Small intestine (tissue), 7 donors: ENCODE measurements at regions not wholly inside any gene's neighbourhood (a gene's known extent, or its start where the extent isn't known, plus 50 kb on each side); places are given as distances from the start of the nearest gene placed in this dataset.
"Not testable (repeated sequence)": the region's sequence is repeated elsewhere in the genome, so short reads cannot be mapped to it uniquely, and the experiment has no call there.

Experiments
- DNase-seq, 2 donors: peaks; one replicate each; pipeline versions ENCODE4 v3.0.0 to v3.0.0-alpha.2; 2013
- FAIRE-seq: peaks from 2 replicates; lab custom pipeline; 2012; peaks lifted over from hg19 to GRCh38; lab: Jason Lieb, UNC
- H3K27ac ChIP-seq, 3 donors: one replicate each; pipeline ENCODE4 v1.5.1; 2013; ENCODE audit warnings: low read length in 2 of 3, mild to moderate bottlenecking in 2 of 3, control low read depth in 1 of 3, inconsistent platforms in 1 of 3, low read depth in 1 of 3, moderate library complexity in 1 of 3
- H3K27me3 ChIP-seq, 3 donors: one replicate each; pipeline ENCODE4 v1.6.1; 2013; ENCODE audit warnings: low read length in 3 of 3, inconsistent platforms in 1 of 3; ENCODE audit not compliant: control insufficient read depth in 3 of 3, insufficient read depth in 3 of 3
- H3K36me3 ChIP-seq, 3 donors: one replicate each; pipeline ENCODE4 v1.6.1; 2013; ENCODE audit warnings: low read length in 3 of 3, inconsistent platforms in 1 of 3, low read depth in 1 of 3, mild to moderate bottlenecking in 1 of 3, moderate library complexity in 1 of 3; ENCODE audit not compliant: control insufficient read depth in 3 of 3, insufficient read depth in 2 of 3
- H3K4me1 ChIP-seq, 3 donors: one replicate each; pipeline ENCODE4 v1.6.1; 2013; ENCODE audit warnings: low read length in 2 of 3, inconsistent platforms in 1 of 3, low read depth in 1 of 3, mild to moderate bottlenecking in 1 of 3, moderate library complexity in 1 of 3; ENCODE audit not compliant: control insufficient read depth in 3 of 3, insufficient read depth in 2 of 3
- H3K4me3 ChIP-seq, 3 donors: one replicate each; pipeline ENCODE4 v1.5.1; 2013; ENCODE audit warnings: low read length in 3 of 3, control low read depth in 1 of 3, inconsistent platforms in 1 of 3, low read depth in 1 of 3, mild to moderate bottlenecking in 1 of 3, moderate library complexity in 1 of 3
- H3K9me3 ChIP-seq, 2 donors: one replicate each; pipeline ENCODE4 v1.6.1; 2013; ENCODE audit warnings: low read depth in 1 of 2, low read length in 1 of 2; ENCODE audit not compliant: control insufficient read depth in 2 of 2, insufficient read depth in 1 of 2
- WGBS, 3 donors: extraction: QIAGEN DNeasy Blood & Tissue Kit; methylation state at CpG; one replicate each; pipeline ENCODE4 v1.1.7; 2013; 5-methylcytosine and 5-hydroxymethylcytosine counted together
- donor health status: healthy with polysubstance abuse.
- donor health status: control.
- donor health status: control.
- donor health status: Bipolar disorder and iron deficiency.
- donor health status: healthy.

- FAIRE-seq (no peak), DNase-seq (no peak)
- Histone ChIP-seq H3K4me1 (no peaks in the 10 kb centered on the region), H3K27me3 (no peaks in the 10 kb centered on the region), H3K36me3 (no peaks in the 10 kb centered on the region), H3K9me3 (no peaks in the 10 kb centered on the region), H3K27ac (no peak overlapping the region), H3K4me3 (no peak overlapping the region)
- 43 to 61% (median 58%) methylated on average over 3 of the region's 3 CpGs for WGBS, 3 donors
Observed at GRCh38 chr11:38648604-38649003, 2050.6 kb upstream of the RAG2 start.

GRCh38 chr11:38646382-38646781 is 2048.3 kb upstream of the RAG2 start:
- Histone ChIP-seq H3K36me3 (no peaks in the 10 kb centered on the region), H3K27me3 (no peaks in the 10 kb centered on the region), H3K27ac (no peak overlapping the region), H3K9me3 (peaks cover 0 to 16% of the 10 kb centered on the region in 2 donors), H3K4me1 (no peaks in the 10 kb centered on the region), H3K4me3 (no peak overlapping the region)
- DNase-seq (no peak), FAIRE-seq (no peak)
- 73 to 81% (median 80%) methylated on average over 3 of the region's 3 CpGs for WGBS, 3 donors

GRCh38 chr11:38640854-38641253 is 2042.8 kb upstream of the RAG2 start:
- no peaks in the 10 kb centered on the region for H3K27me3 ChIP-seq
- FAIRE-seq = no peak
- no peaks in the 10 kb centered on the region for H3K4me1 ChIP-seq
- no peak for DNase-seq
- peaks cover 0 to 16% of the 10 kb centered on the region in 2 donors for H3K9me3 ChIP-seq
- H3K36me3 ChIP-seq = no peaks in the 10 kb centered on the region
- WGBS, 3 donors = 75 to 86% (median 84%) methylated on average over 1 of the region's 1 CpG
- H3K4me3 ChIP-seq = no peak overlapping the region
- no peak overlapping the region for H3K27ac ChIP-seq

GRCh38 chr11:38612701-38613100 is 2014.7 kb upstream of the RAG2 start:
- no peak overlapping the region for H3K4me3 ChIP-seq

GRCh38 chr11:38601371-38601770 is 2003.3 kb upstream of the RAG2 start:
- not testable (repeated sequence) for H3K27ac ChIP-seq, H3K4me1 ChIP-seq, H3K36me3 ChIP-seq, H3K27me3 ChIP-seq, DNase-seq, FAIRE-seq, H3K4me3 ChIP-seq
- 51 to 85% (median 62%) methylated on average over 2 of the region's 2 CpGs for WGBS, 3 donors
- H3K9me3 ChIP-seq = peaks cover 0 to 11% of the 10 kb centered on the region in 2 donors

More at GRCh38 chr11:38612701-38613100, 2014.7 kb upstream of the RAG2 start:
- FAIRE-seq = no peak
- Histone ChIP-seq H3K4me1 (no peaks in the 10 kb centered on the region), H3K9me3 (no peaks in the 10 kb centered on the region), H3K27ac (no peak overlapping the region), H3K36me3 (no peaks in the 10 kb centered on the region), H3K27me3 (no peaks in the 10 kb centered on the region)
- DNase-seq = no peak

- no peaks in the 10 kb centered on the region for H3K36me3 ChIP-seq
- FAIRE-seq (no peak), DNase-seq (no peak)
- no peaks in the 10 kb centered on the region for H3K27me3 ChIP-seq
- no peak overlapping the region for H3K4me3 ChIP-seq
- H3K9me3 ChIP-seq = peaks cover 0 to 3% of the 10 kb centered on the region in 2 donors
- H3K27ac ChIP-seq = no peak overlapping the region
- H3K4me1 ChIP-seq = no peaks in the 10 kb centered on the region
- 67 to 84% (median 72%) methylated on average over 6 of the region's 6 CpGs for WGBS, 3 donors
Observed at GRCh38 chr11:38598418-38598817, 2000.4 kb upstream of the RAG2 start.

- H3K36me3 ChIP-seq, H3K4me1 ChIP-seq, H3K9me3 ChIP-seq, H3K27ac ChIP-seq, H3K4me3 ChIP-seq, FAIRE-seq, H3K27me3 ChIP-seq, DNase-seq: not testable (repeated sequence)
- 88 to 91% (median 89%) methylated on average over 13 of the region's 13 CpGs for WGBS, 3 donors
Observed at GRCh38 chr11:38595359-38596016, 1997.5 kb upstream of the RAG2 start.

GRCh38 chr11:38594895-38595294 is 1996.9 kb upstream of the RAG2 start:
- Histone ChIP-seq H3K36me3 (no peaks in the 10 kb centered on the region), H3K4me1 (no peaks in the 10 kb centered on the region), H3K9me3 (no peaks in the 10 kb centered on the region), H3K27me3 (no peaks in the 10 kb centered on the region), H3K4me3 (no peak overlapping the region), H3K27ac (no peak overlapping the region)
- no peak for FAIRE-seq
- no peak for DNase-seq
- WGBS, 3 donors = 79 to 93% (median 86%) methylated on average over 3 of the region's 3 CpGs

- Histone ChIP-seq H3K9me3 (no peaks in the 10 kb centered on the region), H3K4me1 (no peaks in the 10 kb centered on the region), H3K27me3 (no peaks in the 10 kb centered on the region), H3K27ac (no peak overlapping the region), H3K4me3 (no peak overlapping the region), H3K36me3 (no peaks in the 10 kb centered on the region)
- DNase-seq (no peak), FAIRE-seq (no peak)
- WGBS, 3 donors = 91 to 100% (median 93%) methylated on average over 1 of the region's 1 CpG
Observed at GRCh38 chr11:38593649-38594048, 1995.6 kb upstream of the RAG2 start.
